LNCAP (cell line): ENCODE measurements at regions not wholly inside any gene's neighbourhood (a gene's known extent, or its start where the extent isn't known, plus 50 kb on each side); places are given as distances from the start of the nearest gene placed in this dataset.

Experiments used
- TF ChIP-seq, protein P1 (sequence below): fragments of 450-650 bp; IDR thresholded peaks from 2 replicates; pipeline ENCODE4 v1.5.1; 2017; ENCODE audit warnings: mild to moderate bottlenecking

DNA sequence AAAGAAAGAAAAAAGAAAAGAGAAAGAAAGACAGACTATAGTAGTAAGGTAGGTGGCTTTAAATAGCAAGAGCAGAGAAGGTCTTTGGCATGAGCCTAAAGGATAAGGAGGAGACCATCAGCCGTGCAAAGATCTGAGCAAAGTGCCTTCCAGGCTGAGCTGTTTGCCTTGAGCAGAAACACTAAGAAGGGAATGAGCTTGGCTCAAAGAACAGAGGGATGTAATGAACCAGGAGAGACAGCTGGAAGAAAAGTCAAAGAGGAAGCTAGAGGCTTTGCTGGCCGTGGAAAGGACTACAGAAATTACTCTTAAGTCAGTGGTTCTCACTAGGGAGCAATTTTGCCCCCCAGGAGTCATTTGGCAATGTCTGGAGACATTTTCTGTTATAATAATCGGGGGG lies 228.6 kb downstream of the FGFR2 start:
- TF ChIP-seq, protein P1, sequence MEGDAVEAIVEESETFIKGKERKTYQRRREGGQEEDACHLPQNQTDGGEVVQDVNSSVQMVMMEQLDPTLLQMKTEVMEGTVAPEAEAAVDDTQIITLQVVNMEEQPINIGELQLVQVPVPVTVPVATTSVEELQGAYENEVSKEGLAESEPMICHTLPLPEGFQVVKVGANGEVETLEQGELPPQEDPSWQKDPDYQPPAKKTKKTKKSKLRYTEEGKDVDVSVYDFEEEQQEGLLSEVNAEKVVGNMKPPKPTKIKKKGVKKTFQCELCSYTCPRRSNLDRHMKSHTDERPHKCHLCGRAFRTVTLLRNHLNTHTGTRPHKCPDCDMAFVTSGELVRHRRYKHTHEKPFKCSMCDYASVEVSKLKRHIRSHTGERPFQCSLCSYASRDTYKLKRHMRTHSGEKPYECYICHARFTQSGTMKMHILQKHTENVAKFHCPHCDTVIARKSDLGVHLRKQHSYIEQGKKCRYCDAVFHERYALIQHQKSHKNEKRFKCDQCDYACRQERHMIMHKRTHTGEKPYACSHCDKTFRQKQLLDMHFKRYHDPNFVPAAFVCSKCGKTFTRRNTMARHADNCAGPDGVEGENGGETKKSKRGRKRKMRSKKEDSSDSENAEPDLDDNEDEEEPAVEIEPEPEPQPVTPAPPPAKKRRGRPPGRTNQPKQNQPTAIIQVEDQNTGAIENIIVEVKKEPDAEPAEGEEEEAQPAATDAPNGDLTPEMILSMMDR: no peak

DNA sequence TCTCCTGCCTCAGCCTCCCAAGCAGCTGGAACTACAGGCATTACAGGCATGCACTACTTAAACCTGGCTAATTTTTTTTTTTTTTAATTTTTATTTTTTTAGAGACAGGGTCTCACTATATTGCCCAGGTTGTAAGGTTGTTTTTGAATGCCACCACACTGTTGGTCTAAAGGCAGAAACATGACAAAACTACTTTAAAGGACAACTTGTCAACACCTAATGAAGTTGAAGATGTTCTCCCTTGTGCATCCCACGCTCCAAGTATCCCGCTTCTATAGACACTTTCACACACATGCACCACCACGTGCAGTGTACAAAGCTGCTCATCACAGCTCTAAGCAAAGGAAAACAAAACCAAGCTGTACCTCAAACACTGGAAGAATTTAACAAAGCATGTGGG lies 226.4 kb downstream of the FGFR2 start:
- TF ChIP-seq, protein P1: no peak

DNA sequence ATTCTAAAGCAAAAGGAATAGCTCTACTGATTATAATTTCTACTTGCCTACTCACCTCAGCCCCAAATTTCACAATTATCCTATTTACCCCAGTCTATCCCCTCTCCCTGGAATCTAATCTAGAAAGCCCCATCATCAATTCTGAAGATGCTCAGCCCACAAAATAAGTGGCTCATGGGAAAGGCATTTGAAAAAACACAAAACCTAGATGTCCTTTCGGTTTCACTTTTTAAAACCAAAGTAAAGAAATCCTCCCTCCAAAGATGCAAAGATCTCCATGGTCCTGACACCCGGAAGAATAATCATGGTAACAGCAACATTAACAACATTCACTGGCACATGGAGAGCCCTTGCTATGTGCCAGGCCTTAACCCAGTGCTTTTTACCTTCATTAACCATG lies 224.8 kb downstream of the FGFR2 start:
- TF ChIP-seq, protein P1: no peak

DNA sequence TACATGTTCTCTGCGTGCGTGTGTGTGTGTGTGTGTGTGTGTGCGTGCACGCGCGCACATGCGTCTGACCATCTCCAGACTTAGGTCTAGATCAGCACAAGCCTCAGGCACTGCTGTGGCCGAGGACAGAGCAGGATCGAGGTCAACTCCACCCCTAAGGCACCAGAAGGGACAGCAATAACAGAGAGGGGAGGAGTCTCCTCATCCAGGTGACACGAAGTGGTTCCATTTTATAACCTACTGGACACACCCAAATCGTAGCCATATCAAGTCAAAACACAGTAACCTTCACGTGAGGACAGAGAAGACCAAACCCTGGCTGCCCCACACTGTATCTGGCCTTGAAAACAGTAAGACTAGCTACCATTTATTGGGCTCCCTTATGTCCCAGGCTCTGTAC lies 224.1 kb downstream of the FGFR2 start:
- TF ChIP-seq, protein P1: no peak

DNA sequence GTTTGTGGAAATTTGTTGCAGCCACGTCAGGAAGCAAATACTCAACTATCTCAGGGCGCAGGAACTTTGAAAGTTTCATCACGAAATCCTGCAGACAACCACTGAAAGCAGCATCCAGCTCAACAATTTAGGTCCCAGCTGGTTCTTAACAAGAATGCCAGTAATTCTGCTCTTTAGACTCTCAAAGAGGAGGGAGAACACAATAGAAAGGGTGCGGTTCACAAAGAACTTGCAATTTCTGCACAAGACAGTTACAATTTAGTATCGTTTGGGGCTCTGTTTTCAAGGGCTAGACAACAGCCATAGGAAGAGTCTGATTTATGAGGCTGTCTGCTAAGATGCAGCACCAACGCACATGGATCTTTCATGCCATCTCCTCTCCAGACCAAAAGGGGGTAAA lies 223.1 kb downstream of the FGFR2 start:
- TF ChIP-seq, protein P1: no peak

DNA sequence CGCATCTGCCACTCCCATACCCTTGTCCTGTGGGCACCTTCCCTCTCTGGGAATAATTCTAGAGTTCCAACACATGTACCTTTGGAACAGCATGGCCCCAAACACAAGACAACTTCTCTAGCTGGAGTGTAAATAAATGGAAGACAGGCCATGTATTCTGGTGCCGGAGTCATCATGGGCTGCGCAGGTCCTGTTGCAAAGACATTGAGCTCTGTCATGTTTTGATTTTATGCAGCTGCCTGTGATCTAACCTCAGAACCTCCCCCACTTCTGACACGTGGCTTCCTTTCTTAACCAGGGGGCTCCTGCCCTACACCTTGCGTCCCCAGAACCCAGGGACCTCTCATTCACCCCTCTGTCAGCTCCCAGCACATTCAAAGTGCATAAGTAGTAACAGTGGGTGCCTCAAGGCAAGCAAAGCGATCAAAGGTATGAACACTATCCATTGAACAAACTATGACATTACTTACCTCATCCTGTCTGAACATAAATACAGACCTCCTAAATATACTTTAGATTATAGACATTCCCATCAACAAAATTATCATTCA lies 219.9 kb downstream of the FGFR2 start:
- TF ChIP-seq, protein P1: no peak

DNA sequence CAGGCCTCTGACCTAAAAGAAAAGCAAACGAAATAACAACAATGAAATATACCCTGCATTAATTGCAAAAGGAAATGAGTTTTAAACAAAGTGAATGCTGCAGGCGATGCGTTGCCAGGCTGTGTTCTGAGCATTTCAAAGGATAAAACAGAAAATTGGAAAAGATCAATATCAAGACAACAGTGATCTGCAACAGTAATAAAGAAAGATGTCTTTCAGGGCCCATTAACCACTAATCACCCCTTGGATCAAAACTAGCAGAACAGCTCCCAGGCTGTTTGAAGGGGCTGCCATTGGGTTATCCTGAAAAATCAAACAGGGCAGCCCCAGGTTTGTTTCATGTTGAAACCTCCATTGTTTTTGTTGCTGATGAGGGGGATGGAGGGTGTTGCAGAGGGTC lies 219.2 kb downstream of the FGFR2 start:
- TF ChIP-seq, protein P1: no peak

DNA sequence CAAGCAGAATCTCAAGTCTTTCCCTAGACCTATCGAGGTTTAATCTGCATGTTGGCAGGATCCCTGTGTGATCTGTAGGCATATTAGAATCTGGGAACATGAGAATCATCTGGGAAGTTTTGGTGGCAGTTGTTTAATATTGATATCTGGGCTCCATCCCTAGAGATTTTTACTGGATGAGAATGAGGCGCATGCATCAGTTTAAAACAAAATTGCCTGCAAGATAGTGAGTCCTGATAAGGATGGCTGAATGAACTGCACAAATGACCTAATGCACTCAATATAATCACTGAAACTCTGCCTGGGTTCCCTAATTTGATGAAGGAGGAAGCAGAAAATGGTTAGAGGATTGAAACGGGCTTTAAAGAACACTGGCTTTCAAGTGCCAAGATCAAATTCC lies 218.0 kb downstream of the FGFR2 start:
- TF ChIP-seq, protein P1: no peak
